Chondrocyte (in vitro differentiated cells): ENCODE measurements at regions not wholly inside any gene's neighbourhood (a gene's known extent, or its start where the extent isn't known, plus 50 kb on each side); places are given as distances from the start of the nearest gene placed in this dataset.

ENCODE experiments used
- DNase-seq: peaks from one replicate; pipeline ENCODE4 v3.0.0; 2021; ENCODE audit warnings: mixed read lengths, low spot score
- H3K27ac Mint-ChIP-seq: one replicate; pipeline ENCODE4 v1.8.0; 2021; ENCODE audit warnings: mild to moderate bottlenecking, moderate library complexity, mixed read lengths; ENCODE audit not compliant: unreplicated experiment
- H3K27me3 Mint-ChIP-seq: 2 replicates; pipeline ENCODE4 v1.8.0; 2021; ENCODE audit warnings: low read depth, mixed read lengths
- H3K36me3 Mint-ChIP-seq: 2 replicates; pipeline ENCODE4 v1.8.0; 2021; ENCODE audit warnings: low read depth, mixed read lengths
- H3K4me1 Mint-ChIP-seq: 2 replicates; pipeline ENCODE4 v1.8.0; 2021; ENCODE audit warnings: low read depth, mild to moderate bottlenecking, mixed read lengths
- H3K4me3 Mint-ChIP-seq: one replicate; pipeline ENCODE4 v1.8.0; 2021; ENCODE audit warnings: mild to moderate bottlenecking, moderate library complexity, mixed read lengths; ENCODE audit not compliant: unreplicated experiment
- H3K9me3 Mint-ChIP-seq: 2 replicates; pipeline ENCODE4 v1.8.0; 2021; ENCODE audit warnings: low read depth, mixed read lengths
- CTCF ChIP-seq: fragments of 200-600 bp; sonication (generic); IDR thresholded peaks from 2 replicates; pipeline ENCODE4 v1.5.0; 2021; ENCODE audit warnings: antibody characterized with exemption, mild to moderate bottlenecking, moderate library complexity

GRCh38 chrX:6852869-6853268, 294.6 kb upstream of the STS start:
- peaks cover 21% of the 10 kb centered on the region for H3K4me1 Mint-ChIP-seq
- no peaks in the 10 kb centered on the region for H3K36me3 Mint-ChIP-seq
- TF ChIP-seq CTCF, result no peak
- no peaks in the 10 kb centered on the region for H3K27me3 Mint-ChIP-seq
- no peak for DNase-seq
- H3K27ac Mint-ChIP-seq, result no peak overlapping the region
- no peak overlapping the region for H3K4me3 Mint-ChIP-seq
- H3K9me3 Mint-ChIP-seq, result peaks cover 2% of the 10 kb centered on the region

- no peak for TF ChIP-seq CTCF
- DNase-seq, result no peak
- Mint-ChIP-seq H3K9me3 (peaks cover 8% of the 10 kb centered on the region), H3K27me3 (no peaks in the 10 kb centered on the region), H3K27ac (no peak overlapping the region), H3K36me3 (no peaks in the 10 kb centered on the region), H3K4me3 (no peak overlapping the region), H3K4me1 (peaks cover 21% of the 10 kb centered on the region)
Observed at GRCh38 chrX:6852121-6852520, 295.4 kb upstream of the STS start.

- DNase-seq, result no peak
- no peaks in the 10 kb centered on the region for H3K27me3 Mint-ChIP-seq
- H3K4me3 Mint-ChIP-seq, result no peak overlapping the region
- no peaks in the 10 kb centered on the region for H3K36me3 Mint-ChIP-seq
- peaks cover 10% of the 10 kb centered on the region for H3K9me3 Mint-ChIP-seq
- H3K27ac Mint-ChIP-seq, result no peak overlapping the region
- H3K4me1 Mint-ChIP-seq, result peaks cover 21% of the 10 kb centered on the region
- no peak for TF ChIP-seq CTCF
Observed at GRCh38 chrX:6851140-6851539, 296.4 kb upstream of the STS start.

GRCh38 chrX:6849716-6850414, 297.6 kb upstream of the STS start:
- H3K27me3 Mint-ChIP-seq, result no peaks in the 10 kb centered on the region
- H3K9me3 Mint-ChIP-seq, result peaks cover 10% of the 10 kb centered on the region
- H3K36me3 Mint-ChIP-seq, result no peaks in the 10 kb centered on the region
- H3K4me3 Mint-ChIP-seq, result peak overlapping the region; percentile 43
- H3K4me1 Mint-ChIP-seq, result peaks cover 21% of the 10 kb centered on the region
- DNase-seq, result no peak
- no peak for TF ChIP-seq CTCF
- peak overlapping the region; percentile 86 for H3K27ac Mint-ChIP-seq

GRCh38 chrX:6832619-6833018, 297.7 kb upstream of the VCX3A start:
- no peaks in the 10 kb centered on the region for H3K36me3 Mint-ChIP-seq
- no peaks in the 10 kb centered on the region for H3K4me1 Mint-ChIP-seq
- DNase-seq, result no peak
- H3K27me3 Mint-ChIP-seq, result no peaks in the 10 kb centered on the region
- H3K27ac Mint-ChIP-seq, result no peak overlapping the region
- H3K4me3 Mint-ChIP-seq, result no peak overlapping the region
- peaks cover 2% of the 10 kb centered on the region for H3K9me3 Mint-ChIP-seq
- no peak for TF ChIP-seq CTCF
